Natural killer cell (primary cell): ENCODE measurements at regions not wholly inside any gene's neighbourhood (a gene's known extent, or its start where the extent isn't known, plus 50 kb on each side); places are given as distances from the start of the nearest gene placed in this dataset.

ENCODE experiments used
- ATAC-seq, 3 donors: fragments of 150-1000 bp in 2 of 3; fragments of 200-7000 bp in 1 of 3; cut with Tn5 transposase; 1 replicate in 1 of 3; 2 replicates in 2 of 3; pipeline ENCODE4 v1.10.0; 2021; ENCODE audit warnings: mild to moderate bottlenecking in 2 of 3, moderate library complexity in 2 of 3
- DNase-seq, 2 donors: peaks; one replicate each; pipeline versions ENCODE4 v3.0.0 to v3.0.0-alpha.2; 2013 to 2021; ENCODE audit warnings: mixed read lengths in 1 of 2
- H3K27ac ChIP-seq: one replicate; pipeline ENCODE4 v1.5.1; 2013; ENCODE audit warnings: mild to moderate bottlenecking, low read length
- H3K27me3 ChIP-seq: one replicate; pipeline ENCODE4 v1.6.1; 2013; ENCODE audit warnings: low read length; ENCODE audit not compliant: control insufficient read depth, insufficient read depth
- H3K36me3 ChIP-seq: one replicate; pipeline ENCODE4 v1.6.1; 2013; ENCODE audit warnings: low read length; ENCODE audit not compliant: control insufficient read depth, insufficient read depth
- H3K4me1 ChIP-seq: one replicate; pipeline ENCODE4 v1.6.1; 2013; ENCODE audit warnings: low read length; ENCODE audit not compliant: control insufficient read depth, insufficient read depth
- H3K4me3 ChIP-seq: one replicate; pipeline ENCODE4 v1.5.1; 2013; ENCODE audit warnings: low read length
- H3K9me3 ChIP-seq: one replicate; pipeline ENCODE4 v1.6.1; 2013; ENCODE audit warnings: low read length; ENCODE audit not compliant: control insufficient read depth, insufficient read depth
- H3K27ac Mint-ChIP-seq, 2 donors: one replicate each; pipeline ENCODE4 v1.8.0; 2022; ENCODE audit warnings: mild to moderate bottlenecking in 2 of 2, mixed read lengths in 2 of 2, moderate library complexity in 1 of 2
- H3K27me3 Mint-ChIP-seq, 2 donors: one replicate each; pipeline ENCODE4 v1.8.0; 2022; ENCODE audit warnings: low read depth in 2 of 2, mixed read lengths in 2 of 2
- H3K36me3 Mint-ChIP-seq: one replicate; pipeline ENCODE4 v1.8.0; 2022; ENCODE audit warnings: mixed read lengths
- H3K4me1 Mint-ChIP-seq, 2 donors: one replicate each; pipeline ENCODE4 v1.8.0; 2022; ENCODE audit warnings: mixed read lengths in 2 of 2
- H3K4me3 Mint-ChIP-seq: one replicate; pipeline ENCODE4 v1.8.0; 2022; ENCODE audit warnings: mild to moderate bottlenecking, moderate library complexity, mixed read lengths
- H3K9me3 Mint-ChIP-seq, 2 donors: one replicate each; pipeline ENCODE4 v1.8.0; 2022; ENCODE audit warnings: mixed read lengths in 2 of 2
- WGBS: methylation state at CpG from one replicate; pipeline ENCODE4 v1.1.7; 2013; ENCODE audit warnings: missing lambda C conversion rate; ENCODE audit not compliant: insufficient coverage; 5-methylcytosine and 5-hydroxymethylcytosine counted together
- intact Hi-C: fragments of 100-400 bp; cut with micrococcal nuclease; formaldehyde crosslinking; loops from one replicate; pipeline ENCODE4 v1.14.2; 2022
- TF ChIP-seq, protein P1 (sequence below): fragments of 200-600 bp; IDR thresholded peaks from one replicate; pipeline ENCODE4 v1.8.0; 2022; ENCODE audit warnings: antibody characterized with exemption

DNA sequence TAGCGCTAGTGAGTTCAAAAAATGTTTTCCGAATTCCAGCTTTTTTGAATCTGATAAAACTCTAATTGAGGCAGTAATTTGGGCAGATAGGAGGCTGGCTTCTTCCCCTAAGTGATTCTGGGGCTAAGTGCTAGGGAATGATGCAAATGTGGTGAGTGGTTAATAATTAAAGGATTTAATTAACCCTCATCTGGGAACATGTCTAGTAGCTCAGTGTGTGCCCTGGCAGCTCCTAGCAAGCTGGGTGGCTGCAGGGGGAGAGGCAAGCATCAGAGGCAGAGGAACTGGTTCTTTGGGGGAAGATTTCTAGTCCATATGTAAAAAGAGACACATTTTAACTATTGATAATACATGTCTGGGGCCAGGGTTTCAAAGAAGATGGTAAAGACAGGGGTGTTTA lies 354.5 kb downstream of the WDR11 start:
- H3K4me3 Mint-ChIP-seq: no peak overlapping the region
- DNase-seq: no peak
- WGBS: 98% methylated on average over 2 of the region's 2 CpGs
- H3K27me3 Mint-ChIP-seq: peaks cover 0 to 2% of the 10 kb centered on the region in 2 donors
- intact Hi-C loops: no loop called here
- H3K9me3 Mint-ChIP-seq: no peaks in the 10 kb centered on the region
- Histone ChIP-seq H3K4me1 (no peaks in the 10 kb centered on the region), H3K27me3 (no peaks in the 10 kb centered on the region), H3K36me3 (no peaks in the 10 kb centered on the region), H3K9me3 (no peaks in the 10 kb centered on the region), H3K27ac (no peak overlapping the region), H3K4me3 (no peak overlapping the region)
- H3K4me1 Mint-ChIP-seq: no peaks in the 10 kb centered on the region
- no peaks in the 10 kb centered on the region for H3K36me3 Mint-ChIP-seq
- no peak overlapping the region for H3K27ac Mint-ChIP-seq
- ATAC-seq: no peak
- TF ChIP-seq, protein P1, sequence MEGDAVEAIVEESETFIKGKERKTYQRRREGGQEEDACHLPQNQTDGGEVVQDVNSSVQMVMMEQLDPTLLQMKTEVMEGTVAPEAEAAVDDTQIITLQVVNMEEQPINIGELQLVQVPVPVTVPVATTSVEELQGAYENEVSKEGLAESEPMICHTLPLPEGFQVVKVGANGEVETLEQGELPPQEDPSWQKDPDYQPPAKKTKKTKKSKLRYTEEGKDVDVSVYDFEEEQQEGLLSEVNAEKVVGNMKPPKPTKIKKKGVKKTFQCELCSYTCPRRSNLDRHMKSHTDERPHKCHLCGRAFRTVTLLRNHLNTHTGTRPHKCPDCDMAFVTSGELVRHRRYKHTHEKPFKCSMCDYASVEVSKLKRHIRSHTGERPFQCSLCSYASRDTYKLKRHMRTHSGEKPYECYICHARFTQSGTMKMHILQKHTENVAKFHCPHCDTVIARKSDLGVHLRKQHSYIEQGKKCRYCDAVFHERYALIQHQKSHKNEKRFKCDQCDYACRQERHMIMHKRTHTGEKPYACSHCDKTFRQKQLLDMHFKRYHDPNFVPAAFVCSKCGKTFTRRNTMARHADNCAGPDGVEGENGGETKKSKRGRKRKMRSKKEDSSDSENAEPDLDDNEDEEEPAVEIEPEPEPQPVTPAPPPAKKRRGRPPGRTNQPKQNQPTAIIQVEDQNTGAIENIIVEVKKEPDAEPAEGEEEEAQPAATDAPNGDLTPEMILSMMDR: no peak

GRCh38 chr10:121211446-121211845 lies 360.3 kb downstream of the WDR11 start:
- TF ChIP-seq, protein P1: no peak
- H3K27ac Mint-ChIP-seq: no peak overlapping the region
- no peaks in the 10 kb centered on the region for H3K4me1 Mint-ChIP-seq
- ATAC-seq: no peak
- H3K4me3 Mint-ChIP-seq: no peak overlapping the region
- no peak overlapping the region for H3K27ac ChIP-seq
- WGBS: 89% methylated on average over 1 of the region's 2 CpGs
- H3K27me3 ChIP-seq: no peaks in the 10 kb centered on the region
- H3K36me3 ChIP-seq: no peaks in the 10 kb centered on the region
- H3K9me3 ChIP-seq: no peaks in the 10 kb centered on the region
- H3K36me3 Mint-ChIP-seq: no peaks in the 10 kb centered on the region
- intact Hi-C loops: no loop called here
- peaks cover 0 to 2% of the 10 kb centered on the region in 2 donors for H3K27me3 Mint-ChIP-seq
- no peak for DNase-seq
- no peak overlapping the region for H3K4me3 ChIP-seq
- peaks cover 0 to 2% of the 10 kb centered on the region in 2 donors for H3K9me3 Mint-ChIP-seq
- H3K4me1 ChIP-seq: no peaks in the 10 kb centered on the region

- TF ChIP-seq, protein P1: no peak
- Histone ChIP-seq H3K4me1 (no peaks in the 10 kb centered on the region), H3K4me3 (no peak overlapping the region), H3K27me3 (no peaks in the 10 kb centered on the region), H3K36me3 (no peaks in the 10 kb centered on the region), H3K9me3 (no peaks in the 10 kb centered on the region), H3K27ac (no peak overlapping the region)
- H3K9me3 Mint-ChIP-seq: peaks cover 0 to 2% of the 10 kb centered on the region in 2 donors
- H3K27me3 Mint-ChIP-seq: no peaks in the 10 kb centered on the region
- H3K4me3 Mint-ChIP-seq: no peak overlapping the region
- no peak for ATAC-seq
- no peak overlapping the region for H3K27ac Mint-ChIP-seq
- 84% methylated on average over 3 of the region's 4 CpGs for WGBS
- intact Hi-C loops: no loop called here
- no peak for DNase-seq
- H3K36me3 Mint-ChIP-seq: no peaks in the 10 kb centered on the region
- no peaks in the 10 kb centered on the region for H3K4me1 Mint-ChIP-seq
Measured at GRCh38 chr10:121213437-121213836, 362.3 kb downstream of the WDR11 start.

GRCh38 chr10:121216295-121216694 lies 365.1 kb downstream of the WDR11 start:
- H3K4me3 ChIP-seq: no peak overlapping the region
- no peaks in the 10 kb centered on the region for H3K36me3 ChIP-seq
- Mint-ChIP-seq H3K36me3 (no peaks in the 10 kb centered on the region), H3K4me1 (no peaks in the 10 kb centered on the region), H3K4me3 (no peak overlapping the region), H3K9me3 (peaks cover 0 to 2% of the 10 kb centered on the region in 2 donors), H3K27me3 (no peaks in the 10 kb centered on the region), H3K27ac (no peak overlapping the region)
- WGBS: 90% methylated on average over 2 of the region's 2 CpGs
- no peaks in the 10 kb centered on the region for H3K27me3 ChIP-seq
- no peak for DNase-seq
- H3K27ac ChIP-seq: no peak overlapping the region
- H3K4me1 ChIP-seq: no peaks in the 10 kb centered on the region
- H3K9me3 ChIP-seq: no peaks in the 10 kb centered on the region
- TF ChIP-seq, protein P1: no peak
- no peak for ATAC-seq
- intact Hi-C loops: no loop called here
